ENCODE measurements at regions not wholly inside any gene's neighbourhood (a gene's known extent, or its start where the extent isn't known, plus 50 kb on each side); places are given as distances from the start of the nearest gene placed in this dataset.
"Not testable (repeated sequence)": the region's sequence is repeated elsewhere in the genome, so short reads cannot be mapped to it uniquely, and the experiment has no call there.

- TF ChIP-seq POLR2A (IDR thresholded peaks at IDR 0.05; ENCODE audit: low read length); GATA1 (IDR thresholded peaks at IDR 0.05; ENCODE audit: low read depth, low read length): not testable (repeated sequence)
Observed at GRCh38 chr15:99791881-99792807, 58.9 kb upstream of the LYSMD4 start.
